A204.1 (cell line): ENCODE measurements at regions not wholly inside any gene's neighbourhood (a gene's known extent, or its start where the extent isn't known, plus 50 kb on each side); places are given as distances from the start of the nearest gene placed in this dataset.

Experiments used
- FAIRE-seq: peaks from 2 replicates; lab custom pipeline; 2012; peaks lifted over from hg19 to GRCh38; lab: Jason Lieb, UNC

GRCh38 chr2:238793306-238793705 lies 54.6 kb upstream of the TWIST2 start:
- FAIRE-seq: no peak

- no peak for FAIRE-seq
Observed at GRCh38 chr2:238793801-238794449, 54.0 kb upstream of the TWIST2 start.

DNA sequence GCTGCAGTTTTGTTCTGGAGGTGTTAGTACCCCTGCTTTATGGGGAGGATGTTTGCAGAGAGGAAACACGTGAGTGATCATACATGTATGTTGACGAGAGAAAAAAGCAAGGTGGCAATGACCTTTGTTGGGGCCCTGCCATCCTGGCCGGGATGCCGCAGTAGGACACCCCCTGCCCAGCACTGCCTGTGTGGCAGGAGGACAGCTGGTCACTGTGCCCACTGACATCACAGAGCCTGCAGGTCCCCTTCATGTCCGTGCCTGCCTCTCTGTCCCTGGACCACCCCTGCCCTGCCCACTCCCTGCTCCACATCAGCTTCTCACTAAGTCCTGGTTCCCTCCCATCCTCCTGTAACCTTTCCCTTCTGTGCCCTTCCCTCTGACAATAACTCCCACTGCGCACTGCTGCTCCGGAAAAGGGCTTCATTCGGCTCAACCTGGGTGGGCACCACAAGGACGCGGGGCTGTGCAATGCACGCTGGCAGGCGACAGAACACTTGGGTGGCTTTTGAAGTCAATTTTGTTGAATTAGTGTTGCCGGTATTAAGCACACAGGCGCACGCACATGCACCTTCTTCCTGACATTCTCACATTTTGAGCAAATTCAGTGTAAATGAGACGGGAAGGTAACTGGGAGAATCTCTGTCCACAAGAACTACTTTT lies 51.5 kb upstream of the TWIST2 start:
- no peak for FAIRE-seq

- no peak for FAIRE-seq
Observed at GRCh38 chr2:238797537-238797936, 50.3 kb upstream of the TWIST2 start.
